22Rv1 (cell line): ENCODE measurements at regions not wholly inside any gene's neighbourhood (a gene's known extent, or its start where the extent isn't known, plus 50 kb on each side); places are given as distances from the start of the nearest gene placed in this dataset.
"Not testable (repeated sequence)": the region's sequence is repeated elsewhere in the genome, so short reads cannot be mapped to it uniquely, and the experiment has no call there.

Source experiments
- H3K27ac ChIP-seq: fragments of 450-650 bp; 2 replicates; pipeline ENCODE4 v1.5.1; 2017
- ZFX ChIP-seq: fragments of 450-650 bp; IDR thresholded peaks from 2 replicates; pipeline ENCODE4 v1.6.1; 2017; ENCODE audit warnings: antibody characterized with exemption, borderline replicate concordance
- TF ChIP-seq, protein P1 (sequence below): fragments of 450-650 bp; IDR thresholded peaks from 2 replicates; pipeline ENCODE4 v1.5.1; 2017; ENCODE audit warnings: mild to moderate bottlenecking

- H3K27ac ChIP-seq, result no peak overlapping the region
- TF ChIP-seq ZFX, result no peak
- TF ChIP-seq, protein P1, sequence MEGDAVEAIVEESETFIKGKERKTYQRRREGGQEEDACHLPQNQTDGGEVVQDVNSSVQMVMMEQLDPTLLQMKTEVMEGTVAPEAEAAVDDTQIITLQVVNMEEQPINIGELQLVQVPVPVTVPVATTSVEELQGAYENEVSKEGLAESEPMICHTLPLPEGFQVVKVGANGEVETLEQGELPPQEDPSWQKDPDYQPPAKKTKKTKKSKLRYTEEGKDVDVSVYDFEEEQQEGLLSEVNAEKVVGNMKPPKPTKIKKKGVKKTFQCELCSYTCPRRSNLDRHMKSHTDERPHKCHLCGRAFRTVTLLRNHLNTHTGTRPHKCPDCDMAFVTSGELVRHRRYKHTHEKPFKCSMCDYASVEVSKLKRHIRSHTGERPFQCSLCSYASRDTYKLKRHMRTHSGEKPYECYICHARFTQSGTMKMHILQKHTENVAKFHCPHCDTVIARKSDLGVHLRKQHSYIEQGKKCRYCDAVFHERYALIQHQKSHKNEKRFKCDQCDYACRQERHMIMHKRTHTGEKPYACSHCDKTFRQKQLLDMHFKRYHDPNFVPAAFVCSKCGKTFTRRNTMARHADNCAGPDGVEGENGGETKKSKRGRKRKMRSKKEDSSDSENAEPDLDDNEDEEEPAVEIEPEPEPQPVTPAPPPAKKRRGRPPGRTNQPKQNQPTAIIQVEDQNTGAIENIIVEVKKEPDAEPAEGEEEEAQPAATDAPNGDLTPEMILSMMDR, result no peak
Measured at GRCh38 chr10:117792214-117792613, 249.7 kb downstream of the EMX2 start.

- no peak overlapping the region for H3K27ac ChIP-seq
- no peak for TF ChIP-seq ZFX
- TF ChIP-seq, protein P1, result no peak
Measured at GRCh38 chr10:117796130-117796745, 250.5 kb downstream of the RAB11FIP2 start.

GRCh38 chr10:117797296-117797695, 249.4 kb downstream of the RAB11FIP2 start:
- TF ChIP-seq, protein P1, result no peak
- TF ChIP-seq ZFX, result no peak

GRCh38 chr10:117801691-117802090, 245.1 kb downstream of the RAB11FIP2 start:
- TF ChIP-seq ZFX, result no peak
- TF ChIP-seq, protein P1, result no peak
- H3K27ac ChIP-seq, result no peak overlapping the region

More at GRCh38 chr10:117797296-117797695, 249.4 kb downstream of the RAB11FIP2 start:
- H3K27ac ChIP-seq, result no peak overlapping the region

- TF ChIP-seq, protein P1, result no peak
- no peak for TF ChIP-seq ZFX
- no peak overlapping the region for H3K27ac ChIP-seq
Measured at GRCh38 chr10:117804470-117805011, 242.2 kb downstream of the RAB11FIP2 start.

DNA sequence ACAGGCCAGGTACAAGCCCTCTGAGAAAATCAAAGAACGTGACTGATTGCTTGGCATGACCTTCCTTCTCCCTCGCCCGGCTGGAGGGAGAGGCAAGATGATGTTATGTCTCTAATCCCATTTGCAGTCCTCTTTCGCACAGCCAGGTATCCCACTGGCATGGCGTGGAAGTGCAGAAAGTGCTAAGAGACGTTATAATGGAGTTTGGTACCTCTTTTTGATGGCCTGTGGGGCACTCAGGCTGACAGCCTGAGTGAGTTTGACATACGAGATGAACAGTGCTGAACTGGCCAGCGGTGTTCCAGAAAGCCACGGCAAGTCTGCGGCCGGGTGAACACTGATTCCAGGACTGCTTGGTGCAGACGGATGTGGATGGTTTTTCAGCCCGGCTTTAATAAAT, 241.6 kb downstream of the RAB11FIP2 start:
- TF ChIP-seq, protein P1, result no peak
- TF ChIP-seq ZFX, result no peak
- no peak overlapping the region for H3K27ac ChIP-seq

DNA sequence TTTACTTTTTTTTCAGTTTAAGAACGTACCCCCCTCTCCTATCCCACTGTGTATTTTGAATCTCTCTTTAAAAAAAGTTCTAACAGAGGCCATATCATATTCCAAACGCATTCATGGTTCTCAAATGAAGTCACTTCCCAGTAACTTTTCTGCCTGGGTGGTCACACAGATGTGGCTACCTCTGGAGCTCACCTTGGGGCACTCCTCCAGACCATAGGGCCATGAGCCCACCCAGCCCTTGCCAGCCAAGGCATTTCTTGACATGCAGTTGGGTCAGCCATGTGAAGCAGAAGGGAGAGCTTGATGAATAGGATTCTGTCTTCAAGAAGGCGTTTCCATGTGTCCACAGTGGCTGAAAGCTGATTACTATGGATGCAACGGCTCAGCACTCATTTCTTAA, 239.3 kb downstream of the RAB11FIP2 start:
- H3K27ac ChIP-seq, result no peak overlapping the region
- TF ChIP-seq ZFX, result no peak
- TF ChIP-seq, protein P1, result no peak

DNA sequence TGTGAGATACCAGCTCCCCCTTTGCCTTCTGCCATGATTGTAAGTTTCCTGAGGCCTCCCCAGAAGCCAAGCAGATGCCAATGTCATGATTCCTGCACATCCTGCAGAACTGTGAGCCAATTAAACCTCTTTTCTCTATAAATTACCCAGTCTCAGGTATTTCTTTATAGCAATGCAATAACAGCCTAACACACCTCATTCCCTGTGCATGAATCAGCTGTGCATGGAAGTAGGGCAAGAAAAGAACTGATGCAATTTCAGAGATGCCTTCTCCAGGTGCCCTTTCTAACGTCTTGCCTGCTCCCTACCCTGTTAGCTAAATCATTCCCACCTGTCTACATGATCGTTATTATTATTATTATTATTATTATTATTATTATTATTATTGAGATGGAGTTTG, 230.9 kb downstream of the RAB11FIP2 start:
- not testable (repeated sequence) for H3K27ac ChIP-seq
